ENCODE measurements at regions not wholly inside any gene's neighbourhood (a gene's known extent, or its start where the extent isn't known, plus 50 kb on each side); places are given as distances from the start of the nearest gene placed in this dataset.

DNA sequence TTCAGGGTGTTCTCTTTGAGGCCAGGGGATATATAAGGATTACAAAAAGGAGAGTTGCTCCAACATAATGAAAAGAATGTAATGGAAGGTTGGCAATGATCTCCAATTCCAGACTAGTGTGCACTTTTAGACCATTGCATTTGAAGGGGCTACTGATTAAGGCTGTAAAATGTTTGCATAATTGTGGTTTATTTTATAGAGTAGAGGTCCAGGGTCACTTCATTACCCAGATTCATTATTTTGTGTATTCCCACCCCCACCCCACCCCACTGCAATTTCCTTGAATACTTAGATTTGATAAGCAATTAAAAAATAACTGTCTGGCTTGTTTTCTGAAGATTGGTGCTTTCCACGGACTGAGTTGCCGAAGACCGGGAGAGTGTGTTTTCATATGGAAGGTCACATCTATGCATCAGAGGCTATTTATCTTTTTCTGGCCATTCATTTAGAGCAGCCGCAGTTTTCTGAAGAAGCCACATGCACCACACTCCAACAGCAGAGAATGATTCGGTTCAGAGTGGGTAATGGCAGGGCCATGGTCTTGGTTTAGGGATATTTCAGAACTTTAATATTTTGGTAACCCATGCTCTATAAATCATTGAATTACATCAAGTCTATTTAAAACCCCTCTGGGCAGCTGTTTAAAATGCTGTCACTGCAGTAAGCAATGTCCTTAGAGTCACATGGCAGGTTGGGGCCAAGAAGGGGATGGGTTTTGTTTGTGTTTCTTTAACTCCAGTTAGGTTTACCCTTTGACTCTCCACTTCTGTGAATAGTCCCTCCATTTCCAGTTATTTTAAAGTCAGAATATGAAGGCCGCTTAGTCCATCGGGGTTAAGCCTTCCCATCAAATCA, 94.6 kb downstream of the TMEM30B start:
- Histone ChIP-seq H3K9me3 (ENCODE audit: control insufficient read depth in 5 of 5, low read length in 5 of 5) (no peaks in the 10 kb centered on the region), H3K4me3 (ENCODE audit: low read depth in 1 of 5, low read length in 5 of 5) (no peak overlapping the region), H3K9ac (ENCODE audit: low read length in 5 of 5) (no peak overlapping the region), H3K27me3 (ENCODE audit: control insufficient read depth in 5 of 5, insufficient read depth in 4 of 5, low read length in 5 of 5) (peaks cover 0 to 4% (median 0%) of the 10 kb centered on the region in 5 donors), H3K36me3 (ENCODE audit: control insufficient read depth in 5 of 5, insufficient read depth in 5 of 5, low read length in 5 of 5) (no peaks in the 10 kb centered on the region), H3K27ac (ENCODE audit: low read depth, low read length) (no peak overlapping the region), H3K4me1 (ENCODE audit: control insufficient read depth in 5 of 5, insufficient read depth in 5 of 5, low read length in 5 of 5) (peaks cover 2 to 41% (median 20%) of the 10 kb centered on the region in 5 donors)

DNA sequence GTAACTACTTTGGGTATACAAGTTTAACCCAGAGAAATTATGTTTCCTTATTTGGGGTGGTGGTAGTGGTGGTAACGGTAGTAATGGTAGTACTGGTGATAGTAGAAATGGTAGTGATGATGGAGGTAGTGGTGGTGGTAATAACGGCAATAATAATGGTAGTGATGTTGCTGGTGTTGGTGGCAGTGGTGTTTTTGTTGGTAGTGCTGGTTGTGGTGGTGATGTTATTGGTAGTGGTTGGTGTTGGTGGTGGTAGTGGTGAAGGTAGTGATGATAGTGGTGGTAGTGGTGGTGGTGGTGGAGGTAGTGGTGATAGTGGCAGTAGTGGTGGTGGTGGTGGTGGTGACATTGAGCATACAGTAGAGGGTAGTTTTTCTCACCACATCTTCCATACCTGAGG, 95.6 kb downstream of the TMEM30B start:
- H3K4me1 ChIP-seq (ENCODE audit: control insufficient read depth in 5 of 5, insufficient read depth in 5 of 5, low read length in 5 of 5) = peaks cover 2 to 39% (median 20%) of the 10 kb centered on the region in 5 donors
- H3K9me3 ChIP-seq (ENCODE audit: control insufficient read depth in 5 of 5, low read length in 5 of 5) = no peaks in the 10 kb centered on the region
- no peak overlapping the region for H3K4me3 ChIP-seq (ENCODE audit: low read depth in 1 of 5, low read length in 5 of 5)
- no peak overlapping the region for H3K27ac ChIP-seq (ENCODE audit: low read depth, low read length)
- no peaks in the 10 kb centered on the region for H3K36me3 ChIP-seq (ENCODE audit: control insufficient read depth in 5 of 5, insufficient read depth in 5 of 5, low read length in 5 of 5)
- H3K27me3 ChIP-seq (ENCODE audit: control insufficient read depth in 5 of 5, insufficient read depth in 4 of 5, low read length in 5 of 5) = peaks cover 0 to 4% (median 0%) of the 10 kb centered on the region in 5 donors
- H3K9ac ChIP-seq (ENCODE audit: low read length in 5 of 5) = no peak overlapping the region

DNA sequence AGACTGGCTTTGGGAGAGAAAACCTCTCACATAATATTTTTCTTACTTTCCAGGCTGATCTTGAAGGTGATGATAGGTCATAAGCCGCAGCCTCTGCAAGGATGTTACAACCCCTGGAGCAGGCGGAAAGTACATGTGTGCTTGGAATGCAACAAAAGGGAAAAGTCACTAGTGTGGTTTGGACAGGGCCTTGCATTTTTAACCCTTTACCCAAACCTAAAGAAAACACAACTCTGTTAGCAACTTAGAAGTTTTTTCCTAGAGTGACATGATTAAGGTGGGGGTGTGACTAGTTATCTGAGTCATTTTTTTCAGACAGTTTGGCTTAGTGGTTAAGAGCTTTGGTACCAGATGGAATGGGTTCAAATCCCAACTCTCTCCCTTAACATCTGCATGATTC, 97.0 kb downstream of the TMEM30B start:
- no peak overlapping the region for H3K27ac ChIP-seq (ENCODE audit: low read depth, low read length)
- no peak overlapping the region for H3K4me3 ChIP-seq (ENCODE audit: low read depth in 1 of 5, low read length in 5 of 5)

DNA sequence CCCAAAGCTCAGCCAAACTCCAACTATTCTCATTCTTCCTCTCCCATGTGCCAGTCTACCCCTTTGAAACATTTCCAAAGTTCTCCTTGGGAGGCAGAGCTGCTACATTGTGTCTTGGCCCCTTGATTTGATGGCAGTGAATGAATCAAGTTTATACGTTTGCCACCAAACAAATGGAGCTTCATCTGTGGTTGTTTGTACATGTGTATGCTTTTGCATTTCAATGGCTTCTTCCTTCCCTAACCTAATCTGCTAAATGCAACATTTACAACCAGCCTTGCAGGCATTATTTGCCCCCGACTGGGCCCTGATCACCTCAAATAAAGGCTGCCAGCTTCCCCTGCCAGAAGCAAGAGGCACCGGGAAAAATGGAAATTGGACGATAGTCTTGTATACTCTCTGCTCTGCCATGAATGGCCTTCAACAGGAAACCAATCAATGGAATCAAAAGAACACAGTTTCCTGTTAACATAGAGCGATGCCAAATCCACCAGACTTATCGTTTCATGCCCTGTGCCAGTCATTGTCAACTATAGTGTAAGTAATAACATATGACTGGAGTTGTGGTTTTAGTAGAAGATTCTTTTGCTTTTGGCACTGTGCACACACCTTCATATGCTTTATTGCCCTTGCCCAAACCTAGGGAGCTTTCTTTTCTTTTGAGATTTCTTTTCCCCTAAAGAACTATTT, 97.8 kb downstream of the TMEM30B start:
- Histone ChIP-seq H3K4me1 (ENCODE audit: control insufficient read depth in 5 of 5, insufficient read depth in 5 of 5, low read length in 5 of 5) (peaks cover 2 to 26% (median 17%) of the 10 kb centered on the region in 5 donors), H3K9ac (ENCODE audit: low read length in 5 of 5) (no peak overlapping the region), H3K27me3 (ENCODE audit: control insufficient read depth in 5 of 5, insufficient read depth in 4 of 5, low read length in 5 of 5) (no peaks in the 10 kb centered on the region), H3K27ac (ENCODE audit: low read depth, low read length) (no peak overlapping the region), H3K36me3 (ENCODE audit: control insufficient read depth in 5 of 5, insufficient read depth in 5 of 5, low read length in 5 of 5) (no peaks in the 10 kb centered on the region), H3K4me3 (ENCODE audit: low read depth in 1 of 5, low read length in 5 of 5) (no peak overlapping the region), H3K9me3 (ENCODE audit: control insufficient read depth in 5 of 5, low read length in 5 of 5) (no peaks in the 10 kb centered on the region)

More for the DNA sequence above, 97.0 kb downstream of the TMEM30B start:
- no peaks in the 10 kb centered on the region for H3K9me3 ChIP-seq (ENCODE audit: control insufficient read depth in 5 of 5, low read length in 5 of 5)
- no peak overlapping the region for H3K9ac ChIP-seq (ENCODE audit: low read length in 5 of 5)
- H3K4me1 ChIP-seq (ENCODE audit: control insufficient read depth in 5 of 5, insufficient read depth in 5 of 5, low read length in 5 of 5) = peaks cover 2 to 29% (median 17%) of the 10 kb centered on the region in 5 donors
- no peaks in the 10 kb centered on the region for H3K36me3 ChIP-seq (ENCODE audit: control insufficient read depth in 5 of 5, insufficient read depth in 5 of 5, low read length in 5 of 5)
- peaks cover 0 to 3% (median 0%) of the 10 kb centered on the region in 5 donors for H3K27me3 ChIP-seq (ENCODE audit: control insufficient read depth in 5 of 5, insufficient read depth in 4 of 5, low read length in 5 of 5)

DNA sequence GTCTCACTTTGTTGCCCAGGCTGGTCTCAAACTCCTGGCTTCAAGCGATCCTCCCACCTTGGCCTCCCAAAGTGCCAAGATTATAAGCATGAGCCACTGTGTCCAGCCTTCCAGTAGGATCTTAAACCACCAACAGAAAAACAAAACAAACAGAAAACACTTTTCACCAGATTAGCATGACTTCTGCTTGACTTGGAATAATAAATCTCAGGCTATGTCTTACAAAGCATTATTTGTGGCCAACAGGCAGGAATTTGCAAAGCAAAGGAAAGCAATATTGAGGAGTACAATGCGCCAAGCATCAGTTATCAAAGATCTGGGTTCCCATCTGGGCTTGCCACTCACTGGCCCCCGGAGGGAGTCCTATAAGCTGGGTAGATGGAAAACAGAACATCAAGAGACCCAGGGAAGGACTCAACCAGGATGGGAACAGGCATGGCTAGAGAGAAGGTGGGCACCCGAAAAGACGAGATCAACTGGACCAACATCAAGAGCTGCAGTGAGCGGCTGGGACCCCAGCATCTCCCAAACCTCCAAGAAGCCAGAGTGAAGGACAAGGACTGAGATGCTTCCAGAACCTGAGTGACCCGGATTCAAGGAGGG, 101.2 kb downstream of the TMEM30B start:
- H3K27me3 ChIP-seq (ENCODE audit: control insufficient read depth in 5 of 5, insufficient read depth in 4 of 5, low read length in 5 of 5) = no peaks in the 10 kb centered on the region

DNA sequence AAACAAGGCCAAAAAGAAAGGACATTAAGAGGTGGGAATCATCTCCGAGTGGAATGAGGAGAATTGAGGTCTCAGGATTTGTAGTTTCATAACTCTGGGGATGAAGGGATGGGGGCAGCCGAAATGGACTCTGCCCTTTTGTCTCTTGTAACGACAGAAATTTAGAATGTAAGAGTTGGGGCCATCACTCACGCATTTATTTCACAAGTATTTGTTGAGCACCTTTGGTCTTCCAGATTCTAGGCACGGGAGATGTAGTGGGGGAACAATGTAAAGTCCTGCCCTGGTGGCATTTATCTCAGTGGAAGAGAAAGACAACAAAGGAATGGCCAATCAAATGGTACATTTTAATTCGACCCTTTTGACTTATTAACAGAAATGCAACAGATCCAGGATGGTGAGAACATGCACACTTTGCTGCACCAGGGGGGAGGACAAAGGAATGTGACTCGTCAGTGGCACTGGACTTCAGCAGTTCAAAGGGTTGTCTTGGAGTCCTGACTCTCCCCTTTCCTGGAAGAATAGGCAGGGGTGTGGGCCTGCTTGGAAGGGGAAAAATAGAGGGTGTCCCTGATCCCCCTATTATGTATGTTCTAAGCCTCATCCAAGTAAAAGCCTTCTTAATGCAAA, 102.0 kb downstream of the TMEM30B start:
- Histone ChIP-seq H3K9me3 (ENCODE audit: control insufficient read depth in 5 of 5, low read length in 5 of 5) (no peaks in the 10 kb centered on the region), H3K9ac (ENCODE audit: low read length in 5 of 5) (no peak overlapping the region), H3K4me1 (ENCODE audit: control insufficient read depth in 5 of 5, insufficient read depth in 5 of 5, low read length in 5 of 5) (peaks cover 0 to 4% (median 3%) of the 10 kb centered on the region in 5 donors), H3K4me3 (ENCODE audit: low read depth in 1 of 5, low read length in 5 of 5) (no peak overlapping the region), H3K27me3 (ENCODE audit: control insufficient read depth in 5 of 5, insufficient read depth in 4 of 5, low read length in 5 of 5) (no peaks in the 10 kb centered on the region), H3K27ac (ENCODE audit: low read depth, low read length) (peak overlapping the region; percentile 1), H3K36me3 (ENCODE audit: control insufficient read depth in 5 of 5, insufficient read depth in 5 of 5, low read length in 5 of 5) (no peaks in the 10 kb centered on the region)

More for the DNA sequence above, 101.2 kb downstream of the TMEM30B start:
- H3K36me3 ChIP-seq (ENCODE audit: control insufficient read depth in 5 of 5, insufficient read depth in 5 of 5, low read length in 5 of 5) = no peaks in the 10 kb centered on the region
- no peak overlapping the region for H3K4me3 ChIP-seq (ENCODE audit: low read depth in 1 of 5, low read length in 5 of 5)
- H3K27ac ChIP-seq (ENCODE audit: low read depth, low read length) = no peak overlapping the region
- no peak overlapping the region for H3K9ac ChIP-seq (ENCODE audit: low read length in 5 of 5)
- H3K9me3 ChIP-seq (ENCODE audit: control insufficient read depth in 5 of 5, low read length in 5 of 5) = no peaks in the 10 kb centered on the region
- H3K4me1 ChIP-seq (ENCODE audit: control insufficient read depth in 5 of 5, insufficient read depth in 5 of 5, low read length in 5 of 5) = peaks cover 0 to 8% (median 3%) of the 10 kb centered on the region in 5 donors

DNA sequence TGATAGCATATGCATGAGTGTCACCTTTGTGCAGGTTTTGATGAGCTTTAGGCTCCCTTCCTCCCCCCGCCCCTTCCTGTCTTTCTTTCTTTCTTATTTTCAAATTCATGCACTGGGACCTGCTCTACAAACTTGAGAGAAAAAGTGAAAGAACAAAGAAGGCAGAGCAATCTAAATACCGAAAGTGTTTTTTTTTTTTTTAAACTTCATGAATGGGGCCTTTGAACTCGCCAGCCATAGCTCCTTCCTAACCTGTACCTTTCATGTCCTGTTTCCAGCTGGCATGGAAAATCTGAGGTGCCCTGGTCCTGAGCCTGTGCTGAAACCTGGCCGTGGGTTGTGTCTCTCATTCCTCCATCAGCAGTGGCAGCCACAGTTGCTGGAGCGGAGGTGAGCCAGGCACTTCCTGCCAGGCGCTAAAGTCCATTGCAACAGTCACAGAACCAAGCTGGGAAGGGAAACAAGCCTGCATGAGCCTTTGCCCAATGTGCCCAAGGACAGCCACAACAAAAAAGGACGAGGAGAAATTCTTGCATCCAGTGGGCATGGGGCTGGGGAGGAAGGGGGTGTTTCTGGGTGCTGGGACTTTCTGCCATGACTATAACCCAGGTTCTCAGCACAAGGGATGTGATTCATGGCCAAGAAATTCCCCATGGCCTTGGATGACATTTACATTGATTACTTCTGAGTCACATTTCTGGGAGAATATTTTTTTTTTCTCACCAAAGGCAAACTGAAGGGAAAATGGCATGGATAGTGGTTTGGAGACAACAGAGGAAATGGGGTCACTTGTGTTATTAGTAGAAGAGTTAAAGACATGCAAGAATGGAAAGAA, 102.7 kb downstream of the TMEM30B start:
- H3K27ac ChIP-seq (ENCODE audit: low read depth, low read length) = peak overlapping the region; percentile 1
- H3K9me3 ChIP-seq (ENCODE audit: control insufficient read depth in 5 of 5, low read length in 5 of 5) = peaks cover 0 to under 1% (median 0%) of the 10 kb centered on the region in 5 donors
- H3K36me3 ChIP-seq (ENCODE audit: control insufficient read depth in 5 of 5, insufficient read depth in 5 of 5, low read length in 5 of 5) = no peaks in the 10 kb centered on the region
- H3K9ac ChIP-seq (ENCODE audit: low read length in 5 of 5) = no peak overlapping the region
- H3K4me3 ChIP-seq (ENCODE audit: low read depth in 1 of 5, low read length in 5 of 5) = no peak overlapping the region
- peaks cover 0 to 4% (median 0%) of the 10 kb centered on the region in 5 donors for H3K4me1 ChIP-seq (ENCODE audit: control insufficient read depth in 5 of 5, insufficient read depth in 5 of 5, low read length in 5 of 5)
- no peaks in the 10 kb centered on the region for H3K27me3 ChIP-seq (ENCODE audit: control insufficient read depth in 5 of 5, insufficient read depth in 4 of 5, low read length in 5 of 5)

DNA sequence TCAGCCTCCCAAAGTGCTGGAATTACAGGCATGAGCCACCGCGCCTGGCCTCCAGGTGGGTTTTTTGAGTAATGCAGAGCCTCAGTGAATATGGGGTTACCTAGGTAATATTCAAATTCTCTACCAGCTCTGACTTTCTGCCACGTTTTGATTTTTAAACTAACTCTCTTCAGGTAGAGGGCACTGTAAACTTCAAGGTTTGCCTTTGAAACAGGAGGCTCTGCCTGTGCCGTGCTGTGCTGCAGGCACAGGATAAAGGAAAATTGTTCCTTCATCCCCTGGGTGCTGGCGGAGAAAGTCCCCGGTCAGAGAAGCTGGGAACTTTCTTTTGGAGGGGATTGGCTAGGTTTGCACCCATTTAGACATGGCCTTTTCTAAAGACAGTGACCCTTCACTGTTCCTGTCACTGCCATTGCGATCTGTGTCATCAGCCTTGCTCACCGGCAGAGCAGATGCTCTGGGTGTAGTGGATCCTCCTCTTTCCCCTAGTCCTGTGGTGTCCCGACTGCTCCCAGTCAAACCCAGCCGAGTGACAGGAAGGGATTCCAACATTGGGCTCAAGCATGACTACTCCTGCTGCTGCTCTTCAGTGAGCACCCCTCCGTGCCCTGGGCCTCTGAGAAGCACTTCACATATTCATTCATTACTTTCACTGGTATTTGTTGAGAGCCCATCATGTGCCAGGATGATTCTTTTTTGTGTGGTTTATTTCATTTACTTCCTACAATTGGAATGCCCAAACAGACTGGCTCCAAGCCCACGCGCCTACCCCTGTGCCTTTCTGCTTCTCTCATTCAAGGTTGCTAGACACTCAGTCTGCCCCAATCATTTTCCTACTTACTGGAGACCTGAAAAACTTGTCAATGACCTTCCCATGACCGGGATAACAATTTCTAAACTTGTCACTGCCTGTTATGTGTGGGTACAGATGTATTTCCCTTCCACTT, 103.6 kb downstream of the TMEM30B start:
- H3K9ac ChIP-seq (ENCODE audit: low read length in 5 of 5) = no peak overlapping the region
- H3K9me3 ChIP-seq (ENCODE audit: control insufficient read depth in 5 of 5, low read length in 5 of 5) = peaks cover 0 to 4% (median 0%) of the 10 kb centered on the region in 5 donors
- peaks cover 0 to 4% (median 0%) of the 10 kb centered on the region in 5 donors for H3K4me1 ChIP-seq (ENCODE audit: control insufficient read depth in 5 of 5, insufficient read depth in 5 of 5, low read length in 5 of 5)
- H3K4me3 ChIP-seq (ENCODE audit: low read depth in 1 of 5, low read length in 5 of 5) = no peak overlapping the region
- H3K27me3 ChIP-seq (ENCODE audit: control insufficient read depth in 5 of 5, insufficient read depth in 4 of 5, low read length in 5 of 5) = no peaks in the 10 kb centered on the region
- H3K27ac ChIP-seq (ENCODE audit: low read depth, low read length) = no peak overlapping the region
- H3K36me3 ChIP-seq (ENCODE audit: control insufficient read depth in 5 of 5, insufficient read depth in 5 of 5, low read length in 5 of 5) = no peaks in the 10 kb centered on the region

Measured in subcutaneous abdominal adipose tissue (tissue), 5 donors.